ENCODE measurements at regions not wholly inside any gene's neighbourhood (a gene's known extent, or its start where the extent isn't known, plus 50 kb on each side); places are given as distances from the start of the nearest gene placed in this dataset.

- DNase-seq = no peak
Measured at GRCh38 chr5:61653807-61654580, 321.9 kb downstream of the ZSWIM6 start.

GRCh38 chr5:61654876-61655275, 322.8 kb downstream of the ZSWIM6 start:
- no peak for DNase-seq

GRCh38 chr5:61657010-61657409, 325.0 kb downstream of the ZSWIM6 start:
- DNase-seq = no peak

GRCh38 chr5:61657686-61658085, 325.6 kb downstream of the ZSWIM6 start:
- DNase-seq = no peak

GRCh38 chr5:61658592-61659008, 326.5 kb downstream of the ZSWIM6 start:
- DNase-seq = peak; percentile 81

GRCh38 chr5:61659221-61659696, 327.2 kb downstream of the ZSWIM6 start:
- no peak for DNase-seq

- DNase-seq = no peak
Measured at GRCh38 chr5:61662670-61663069, 330.6 kb downstream of the ZSWIM6 start.

- DNase-seq = no peak
Measured at GRCh38 chr5:61666064-61666621, 334.1 kb downstream of the ZSWIM6 start.

GRCh38 chr5:61667525-61668218, 335.6 kb downstream of the ZSWIM6 start:
- DNase-seq = no peak

- DNase-seq = no peak
Measured at GRCh38 chr5:61669531-61669930, 337.5 kb downstream of the ZSWIM6 start.

GRCh38 chr5:61670941-61671340, 338.9 kb downstream of the ZSWIM6 start:
- DNase-seq = no peak

GRCh38 chr5:61673007-61673735, 341.1 kb downstream of the ZSWIM6 start:
- DNase-seq = no peak

- no peak for DNase-seq
Measured at GRCh38 chr5:61674378-61674777, 342.3 kb downstream of the ZSWIM6 start.

- no peak for DNase-seq
Measured at GRCh38 chr5:61675015-61675692, 343.1 kb downstream of the ZSWIM6 start.

GRCh38 chr5:61677220-61677619, 345.2 kb downstream of the ZSWIM6 start:
- no peak for DNase-seq

GRCh38 chr5:61678966-61679365, 346.9 kb downstream of the ZSWIM6 start:
- no peak for DNase-seq

- no peak for DNase-seq
Measured at GRCh38 chr5:61679562-61679961, 347.5 kb downstream of the ZSWIM6 start.

- no peak for DNase-seq
Measured at GRCh38 chr5:61680247-61680646, 348.2 kb downstream of the ZSWIM6 start.

- DNase-seq = no peak
Measured at GRCh38 chr5:61683148-61683547, 351.1 kb downstream of the ZSWIM6 start.

- no peak for DNase-seq
Measured at GRCh38 chr5:61683926-61684325, 351.9 kb downstream of the ZSWIM6 start.

GRCh38 chr5:61686491-61687257, 354.6 kb downstream of the ZSWIM6 start:
- no peak for DNase-seq

- no peak for DNase-seq
Measured at GRCh38 chr5:61687371-61687770, 355.3 kb downstream of the ZSWIM6 start.
